ENCODE measurements at regions not wholly inside any gene's neighbourhood (a gene's known extent, or its start where the extent isn't known, plus 50 kb on each side); places are given as distances from the start of the nearest gene placed in this dataset.
"Not testable (repeated sequence)": the region's sequence is repeated elsewhere in the genome, so short reads cannot be mapped to it uniquely, and the experiment has no call there.

DNA sequence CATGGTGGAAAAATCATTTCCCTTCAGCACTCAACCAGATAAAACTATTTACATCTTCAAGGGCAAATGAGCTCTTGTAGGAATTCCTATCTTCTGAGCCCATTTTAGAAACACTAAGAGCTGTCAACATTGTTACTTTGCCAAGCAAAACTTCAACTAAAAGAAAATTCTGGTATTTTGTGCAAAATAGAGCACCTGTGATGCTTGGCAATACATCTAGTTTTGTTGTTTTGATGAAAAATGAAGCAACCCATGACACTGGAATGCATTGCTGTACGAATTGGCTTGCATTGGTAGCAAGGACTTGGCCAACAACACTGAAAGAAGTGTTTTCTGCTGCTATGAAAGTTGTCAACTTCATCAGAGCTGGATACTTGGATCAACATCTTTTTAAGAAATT, 194.4 kb downstream of the COX18 start:
- no peak for DNase-seq

DNA sequence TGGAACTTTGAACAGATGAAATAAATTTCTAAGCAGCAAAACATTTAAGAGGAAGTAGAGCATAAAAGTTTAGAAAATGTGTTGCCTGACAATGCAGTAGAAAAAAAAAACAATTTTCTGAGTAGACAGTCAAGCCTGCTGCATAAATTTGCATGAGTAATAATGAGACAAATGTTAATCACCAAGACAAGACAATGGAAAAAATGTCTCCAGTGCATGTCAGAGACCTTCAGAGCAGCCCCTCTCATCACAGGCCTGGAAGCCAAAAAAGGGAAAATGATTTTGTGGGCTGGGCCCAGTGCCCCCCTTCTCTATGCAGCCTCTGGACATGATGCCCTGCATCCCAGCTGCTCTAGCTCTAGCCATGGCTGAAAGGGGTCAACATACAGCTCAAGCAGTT, 204.6 kb downstream of the COX18 start:
- no peak for DNase-seq

DNA sequence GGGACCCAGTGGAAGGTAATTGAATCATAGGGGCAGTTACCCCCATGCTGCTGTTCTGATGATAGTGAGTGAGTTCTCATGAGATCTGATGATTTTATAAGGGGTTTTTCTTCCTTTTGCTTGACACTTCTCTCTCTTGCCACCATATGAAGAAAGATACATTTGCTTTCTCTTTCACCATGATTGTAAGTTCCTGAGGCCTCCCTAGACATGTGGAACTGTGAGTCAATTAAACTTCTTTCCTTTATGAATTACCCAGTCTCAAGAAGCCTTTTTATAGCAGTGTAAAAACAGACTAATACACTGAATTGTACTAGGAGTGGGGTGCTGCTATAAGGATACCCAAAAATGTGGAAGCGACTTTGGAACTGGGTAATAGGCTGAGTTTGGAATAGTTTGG, 205.2 kb downstream of the COX18 start:
- not testable (repeated sequence) for DNase-seq

DNA sequence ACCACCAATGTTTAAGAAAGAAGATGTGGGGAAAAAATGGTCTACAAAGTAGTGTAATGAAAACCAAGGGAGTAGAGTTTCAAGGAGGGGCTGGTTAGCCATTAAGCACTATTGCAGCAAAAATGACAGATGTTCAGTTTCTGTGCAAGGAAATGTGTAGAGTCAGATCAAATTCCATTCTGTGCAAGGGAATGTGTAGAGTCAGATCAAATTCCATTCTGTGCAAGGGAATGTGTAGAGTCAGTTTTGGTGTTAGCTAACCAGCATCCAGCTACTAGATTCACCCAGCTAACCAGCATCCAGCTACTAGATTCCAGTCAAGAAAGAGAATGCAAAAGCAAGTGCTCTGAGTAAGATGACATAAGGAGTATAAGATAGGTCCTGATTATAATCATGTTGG, 208.8 kb downstream of the COX18 start:
- DNase-seq, result peak; percentile 51

DNA sequence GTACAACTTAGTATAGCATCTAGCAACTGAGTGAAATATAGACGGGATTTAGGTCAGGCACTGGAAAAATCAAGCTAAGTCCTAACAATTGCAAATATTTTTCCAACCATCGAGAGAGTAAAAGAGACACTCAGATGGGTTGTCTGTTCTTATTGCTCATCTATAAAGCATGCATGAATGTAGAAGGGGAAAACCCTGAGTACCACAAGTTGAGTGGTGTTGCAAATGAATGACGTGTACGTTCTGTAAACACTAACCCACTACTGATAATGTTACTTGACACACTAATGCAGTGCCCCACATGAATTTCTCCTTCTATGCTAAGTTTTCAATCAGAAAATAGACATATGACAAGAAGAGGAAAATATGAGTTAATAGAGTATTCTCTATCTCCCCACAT, 211.2 kb downstream of the COX18 start:
- peak; percentile 92 for DNase-seq

DNA sequence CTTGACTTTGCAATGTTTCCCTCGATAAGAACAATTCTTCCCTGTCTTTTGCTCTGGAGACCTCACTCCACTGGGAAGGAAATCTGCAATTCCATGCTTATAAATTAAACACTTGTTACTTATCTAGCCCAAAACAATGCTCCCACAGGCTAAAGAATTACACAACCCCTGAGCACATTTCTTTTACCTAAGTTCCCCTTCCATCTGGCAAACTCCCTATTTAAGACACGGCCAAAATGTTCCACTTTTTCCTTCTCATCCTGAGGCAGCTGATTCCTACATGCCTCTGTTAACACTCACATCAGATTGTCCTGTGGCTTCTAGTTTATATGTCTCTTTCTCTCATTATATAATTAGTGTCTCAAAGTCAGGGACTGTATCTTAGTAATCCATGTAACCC, 211.7 kb downstream of the COX18 start:
- peak; percentile 30 for DNase-seq

DNA sequence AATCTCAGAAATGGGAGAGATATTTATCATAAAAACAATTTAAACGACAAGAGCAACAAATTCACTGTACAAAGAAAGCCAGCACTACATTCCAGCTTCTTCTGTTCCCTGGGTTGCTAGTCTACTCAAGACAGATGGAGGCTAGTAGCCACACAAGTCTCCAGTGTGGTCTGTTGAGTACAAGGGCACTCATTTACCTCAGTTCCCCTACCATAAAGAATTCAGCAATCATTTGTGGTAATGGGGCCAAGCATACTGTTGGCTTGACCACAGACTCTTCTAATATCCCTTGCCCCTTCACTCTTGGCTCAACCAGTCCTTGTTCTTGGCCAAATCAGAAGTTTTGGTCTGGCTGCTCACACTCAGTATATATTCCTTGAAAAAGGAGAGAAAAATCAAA, 212.3 kb downstream of the COX18 start:
- DNase-seq, result no peak

DNA sequence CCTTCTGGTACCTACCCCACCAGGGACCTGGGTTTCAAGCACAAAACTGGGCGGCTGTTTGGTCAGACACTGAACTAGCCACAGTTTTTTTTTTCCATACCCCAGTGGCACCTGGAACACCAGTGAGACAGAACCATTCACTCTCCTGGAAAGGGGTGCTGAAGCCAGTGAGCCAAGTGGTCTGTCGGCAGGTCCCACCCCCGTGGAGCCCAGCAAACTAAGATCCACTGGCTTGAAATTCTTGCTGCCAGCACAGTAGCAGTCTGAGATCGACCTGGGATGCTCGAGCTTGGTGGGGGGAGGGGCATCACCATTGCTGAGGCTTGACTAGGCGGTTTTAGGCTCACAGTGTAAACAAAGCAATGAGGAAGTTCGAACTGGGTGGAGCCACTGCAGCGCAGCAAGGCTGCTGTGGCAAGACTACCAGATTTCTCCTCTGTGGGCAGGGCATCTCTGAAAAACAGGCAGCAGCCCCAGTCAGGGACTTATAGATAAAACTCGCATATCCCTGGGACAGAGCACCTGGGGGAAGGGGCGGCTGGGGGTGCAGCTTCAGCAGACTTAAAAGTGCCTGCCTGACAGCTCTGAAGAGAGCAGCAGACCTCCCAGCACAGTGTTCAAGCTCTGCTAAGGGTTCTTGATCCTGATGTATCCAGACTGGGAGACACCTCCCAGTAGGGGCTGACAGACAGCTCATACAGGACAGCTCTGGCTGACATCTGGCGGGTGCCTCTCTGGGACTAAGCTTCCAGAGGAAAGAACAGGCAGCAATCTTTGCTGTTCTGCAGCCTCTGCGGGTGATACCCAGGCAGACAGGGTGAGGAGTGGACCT, 223.0 kb downstream of the COX18 start:
- DNase-seq, result peak; percentile 60

DNA sequence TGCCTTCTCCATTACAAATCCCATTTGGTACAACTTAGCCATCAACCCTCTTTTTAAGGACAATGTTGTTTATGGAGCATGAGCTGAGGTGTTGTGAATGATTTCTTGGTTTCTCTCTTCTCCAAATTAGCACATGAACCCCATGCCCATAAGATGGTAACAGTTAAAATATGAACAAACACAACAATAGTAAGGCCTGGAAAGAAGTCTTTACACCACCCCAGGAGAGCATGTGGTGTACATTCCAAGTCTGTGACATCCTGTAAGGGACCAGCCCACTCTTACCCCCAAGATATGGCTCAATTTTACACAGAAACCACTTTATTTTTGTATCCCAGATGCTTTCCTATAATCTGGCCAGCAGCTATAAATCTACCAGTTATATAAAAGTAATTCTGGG, 226.1 kb downstream of the COX18 start:
- peak; percentile 55 for DNase-seq

DNA sequence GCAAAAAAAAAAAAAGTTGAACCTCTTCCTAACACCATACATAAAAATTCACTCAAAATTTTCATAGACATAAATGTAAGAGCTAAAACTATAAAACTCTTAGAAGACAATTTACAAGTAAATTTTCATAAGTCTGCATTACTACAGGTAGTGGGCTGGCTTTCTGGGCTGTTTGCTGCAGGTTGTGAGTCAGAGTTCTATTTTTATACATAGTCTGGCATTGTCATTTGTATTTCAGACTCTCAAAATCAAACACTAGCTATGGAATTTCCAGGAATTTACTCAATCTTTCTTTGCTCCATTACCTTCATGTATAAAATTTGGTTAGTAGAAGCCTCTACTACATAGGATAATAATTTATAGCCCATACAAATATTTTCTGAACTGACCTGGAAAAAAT, 227.2 kb downstream of the COX18 start:
- DNase-seq, result no peak

DNA sequence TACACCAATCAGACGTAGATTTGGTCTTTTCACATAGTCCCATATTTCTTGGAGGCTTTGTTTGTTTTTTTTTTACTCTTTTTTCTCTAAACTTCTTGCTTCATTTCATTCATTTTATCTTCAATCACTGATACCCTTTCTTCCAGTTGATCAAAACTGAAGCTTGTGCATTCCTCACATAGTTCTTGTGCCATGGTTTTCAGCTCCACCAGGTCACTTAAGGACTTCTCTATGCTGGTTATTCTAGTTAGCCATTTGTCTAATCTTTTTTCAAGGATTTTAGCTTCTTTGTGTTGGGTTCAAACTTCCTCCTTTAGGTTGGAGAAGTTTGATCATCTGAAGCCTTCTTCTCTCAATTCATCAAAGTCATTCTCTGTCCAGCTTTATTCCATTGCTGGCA, 229.3 kb downstream of the COX18 start:
- DNase-seq, result not testable (repeated sequence)

DNA sequence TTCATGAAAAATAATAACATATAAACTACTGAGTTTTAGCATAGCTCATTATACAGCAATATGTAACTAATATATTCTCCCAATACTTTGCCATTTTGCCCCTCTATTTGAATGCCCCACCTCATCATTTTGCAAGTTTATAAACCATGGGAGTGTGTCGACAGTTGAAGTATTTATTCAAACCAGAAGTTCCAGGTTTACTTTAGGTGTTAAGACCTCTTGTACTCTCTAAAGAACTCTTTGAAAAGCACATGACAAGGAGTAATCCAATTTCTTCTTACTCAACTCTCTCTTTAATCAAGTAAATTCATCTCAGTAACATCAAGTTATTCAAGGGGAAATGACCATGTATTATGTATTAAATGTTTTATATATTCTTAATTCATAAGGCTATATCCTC, 240.7 kb downstream of the COX18 start:
- DNase-seq, result no peak

DNA sequence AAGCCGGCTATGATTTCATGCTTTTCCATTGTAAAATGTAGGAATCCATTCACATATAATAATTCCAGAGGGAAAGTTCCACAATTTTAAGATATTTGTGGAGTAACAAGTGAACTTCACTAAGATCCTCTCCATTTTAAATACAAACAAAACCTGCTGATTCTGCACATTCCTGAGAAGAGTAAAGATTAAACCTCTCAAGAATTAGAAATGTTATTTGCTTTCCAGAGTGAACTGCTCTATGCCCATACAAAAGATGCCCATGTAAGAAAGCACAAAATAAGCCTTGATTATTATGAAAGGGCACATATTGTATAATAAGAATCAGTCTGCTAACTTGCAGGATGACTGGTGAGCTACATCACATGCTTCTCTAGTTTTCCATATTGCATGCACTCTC, 241.5 kb downstream of the COX18 start:
- no peak for DNase-seq

DNA sequence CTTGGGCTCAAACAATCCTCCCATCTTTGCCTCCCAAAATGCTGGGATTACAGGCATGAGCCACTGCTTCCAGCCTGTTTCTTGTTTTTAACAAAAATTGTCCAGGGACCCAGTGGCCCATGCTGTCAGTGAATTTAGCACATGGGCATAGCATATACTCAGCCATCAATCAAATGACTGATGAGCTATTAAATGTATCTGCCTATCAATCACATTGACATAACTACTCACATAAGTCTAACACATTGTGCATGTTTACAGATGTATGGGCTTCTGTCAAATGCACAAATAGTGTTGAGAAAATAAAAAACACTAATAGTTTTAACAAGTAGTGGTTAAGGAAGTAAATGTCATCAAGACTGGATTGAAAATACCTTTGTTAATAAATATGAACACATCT, 249.4 kb downstream of the COX18 start:
- no peak for DNase-seq

DNA sequence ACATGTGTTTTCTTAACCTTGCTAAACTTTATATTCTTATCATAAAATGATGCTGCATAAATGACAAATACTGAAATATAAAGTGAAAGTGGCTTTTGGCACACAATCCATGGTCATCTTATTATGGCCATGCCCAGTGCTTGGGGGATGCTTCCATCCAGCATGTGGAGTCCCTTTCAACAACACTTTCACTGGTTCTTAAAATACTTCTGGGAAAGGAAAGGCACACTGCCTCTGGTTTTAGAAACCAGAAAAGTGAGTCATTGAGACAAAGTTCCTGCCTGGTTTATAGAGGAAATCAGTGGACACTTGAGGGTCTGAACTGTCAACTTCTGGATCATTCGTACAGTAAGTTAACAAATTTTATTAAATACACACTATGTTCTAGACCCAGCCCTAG, 248.0 kb upstream of the ADAMTS3 start:
- DNase-seq, result peak; percentile 68

DNA sequence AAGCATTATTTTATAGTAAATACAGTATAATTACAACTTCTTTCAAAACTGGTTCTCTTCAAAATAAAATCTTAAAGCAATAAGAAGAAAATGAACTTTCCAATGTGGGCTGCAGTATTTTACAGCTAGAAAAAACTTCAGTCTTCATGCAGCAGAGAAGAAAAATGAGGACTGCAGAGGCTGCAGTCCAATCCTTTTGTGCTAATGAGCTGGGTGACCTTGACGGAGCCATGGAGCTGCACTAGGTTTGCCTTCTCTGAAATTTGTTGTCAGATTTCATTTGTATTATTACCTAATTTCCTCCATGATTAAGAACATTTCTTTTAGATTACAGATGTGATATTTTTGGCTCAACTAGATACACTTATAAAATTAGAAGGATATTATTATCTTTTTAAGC, 245.2 kb upstream of the ADAMTS3 start:
- no peak for DNase-seq

DNA sequence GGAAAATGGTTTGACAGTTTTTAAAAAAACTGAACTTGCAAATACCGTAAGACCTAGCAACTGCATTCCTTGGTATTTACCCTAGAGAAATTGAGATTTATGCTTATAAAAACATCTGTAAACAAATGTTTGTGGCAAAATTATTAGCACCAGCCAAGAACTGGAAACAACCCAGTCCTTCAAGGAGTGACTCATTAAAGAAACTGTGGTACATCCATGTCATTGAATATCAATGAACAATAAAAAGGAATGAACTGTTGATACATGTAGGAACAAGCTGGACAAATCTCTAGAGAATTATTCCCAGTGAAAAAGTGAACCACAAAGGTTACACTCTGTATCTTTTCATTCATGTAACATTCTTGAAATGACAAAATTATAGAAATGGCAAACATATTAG, 240.2 kb upstream of the ADAMTS3 start:
- peak; percentile 32 for DNase-seq

DNA sequence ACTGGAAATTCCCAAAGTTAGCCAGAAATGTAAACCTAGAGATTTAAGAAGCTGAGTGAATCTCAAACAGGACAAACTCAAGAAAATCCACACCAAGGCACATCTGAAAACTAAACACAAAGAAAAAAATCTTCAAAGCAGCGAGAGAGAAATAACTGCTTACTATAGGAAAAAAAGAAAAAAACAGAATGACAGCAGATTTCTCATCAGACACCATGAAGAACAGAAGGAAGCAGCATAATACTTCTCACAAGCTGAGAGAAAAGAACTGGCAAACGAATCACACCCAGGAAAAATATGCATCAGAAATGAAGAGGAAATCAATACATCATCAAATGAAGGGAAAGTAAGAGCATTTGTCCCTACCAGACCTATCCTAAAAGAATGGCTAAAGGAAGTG, 236.3 kb upstream of the ADAMTS3 start:
- DNase-seq, result no peak

DNA sequence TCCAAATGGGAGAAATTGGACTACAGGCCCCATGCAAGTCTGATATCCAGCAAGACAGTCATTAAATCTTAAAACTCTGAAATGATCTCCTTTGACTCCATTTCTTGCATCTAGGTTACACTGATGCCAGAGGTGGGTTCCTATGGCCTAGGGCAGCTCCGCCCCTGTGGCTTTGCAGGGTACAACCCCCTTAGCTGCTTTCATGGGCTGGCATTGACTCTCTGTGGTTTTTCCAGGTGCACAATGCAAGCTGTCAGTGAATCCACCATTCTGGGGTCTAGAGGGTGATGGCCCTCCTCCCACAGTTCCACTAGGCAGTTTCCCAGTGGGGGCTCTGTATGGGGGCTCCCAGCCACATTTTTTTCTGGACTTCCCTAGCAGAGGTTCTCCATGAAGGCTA, 228.5 kb upstream of the ADAMTS3 start:
- DNase-seq, result no peak

DNA sequence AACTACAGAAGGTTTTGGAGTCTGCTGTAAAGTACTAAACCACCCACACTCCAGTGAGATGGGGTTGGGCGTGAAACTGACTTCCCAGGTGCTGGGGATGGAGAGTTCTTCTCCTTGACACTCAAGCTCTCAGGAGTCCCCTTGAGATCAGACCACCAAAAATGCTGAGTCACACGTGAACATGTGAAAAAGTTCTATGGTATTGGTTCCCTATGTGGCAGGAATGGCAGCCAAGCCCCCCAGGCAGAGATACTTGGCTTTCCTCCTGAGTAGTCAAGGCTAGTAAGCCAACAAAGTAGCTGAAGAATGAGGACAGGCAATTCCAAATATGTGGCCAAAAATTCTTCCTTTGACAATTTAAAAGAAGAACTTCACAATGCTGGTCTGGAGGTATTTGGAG, 222.0 kb upstream of the ADAMTS3 start:
- DNase-seq, result peak; percentile 40

DNA sequence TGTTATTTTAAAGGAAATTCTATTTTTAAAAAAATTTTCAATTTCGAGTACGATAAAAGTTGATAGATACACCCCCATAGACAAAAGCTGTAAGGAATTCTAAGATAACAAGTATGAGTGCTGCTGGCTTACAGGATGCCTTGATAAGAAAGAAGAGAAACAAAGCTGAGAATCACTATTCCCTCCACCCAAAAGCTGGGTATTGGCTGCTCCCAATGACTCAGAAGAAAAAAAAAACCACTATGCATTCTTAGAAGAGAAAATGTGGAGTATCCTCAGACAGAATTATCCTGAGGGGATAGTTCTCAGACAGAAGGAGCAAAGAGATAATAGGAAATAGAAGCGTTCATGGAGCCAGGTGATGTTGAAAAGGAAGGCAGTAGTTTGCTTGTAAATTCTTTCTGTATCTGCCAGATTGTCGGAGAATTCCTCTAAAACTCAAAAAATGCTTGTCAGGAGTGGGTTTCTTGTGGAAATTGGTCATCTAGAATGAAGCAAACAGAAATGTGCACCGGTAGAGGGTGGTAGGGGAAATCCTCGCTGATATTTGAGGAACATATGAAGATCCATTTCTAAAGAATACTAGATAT, 217.5 kb upstream of the ADAMTS3 start:
- peak; percentile 16 for DNase-seq

DNA sequence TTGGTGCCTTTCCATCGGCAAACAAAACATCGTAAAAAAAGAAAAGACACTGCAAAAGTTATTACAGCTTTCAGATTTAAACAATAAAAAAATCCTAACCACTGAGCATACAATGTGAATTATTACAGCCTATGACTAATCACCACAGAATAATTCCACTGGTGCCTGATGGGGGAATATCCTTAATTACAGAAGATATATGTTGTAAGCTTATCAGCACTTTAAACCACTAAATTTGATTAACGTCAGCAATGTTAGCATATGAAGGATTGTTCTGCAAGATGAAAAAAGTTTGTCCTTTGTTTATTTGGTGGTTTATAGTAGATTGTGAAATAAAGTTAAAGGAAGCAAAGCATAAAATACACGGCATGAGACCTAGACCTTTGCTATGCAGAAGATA, 210.2 kb upstream of the ADAMTS3 start:
- peak; percentile 72 for DNase-seq

DNA sequence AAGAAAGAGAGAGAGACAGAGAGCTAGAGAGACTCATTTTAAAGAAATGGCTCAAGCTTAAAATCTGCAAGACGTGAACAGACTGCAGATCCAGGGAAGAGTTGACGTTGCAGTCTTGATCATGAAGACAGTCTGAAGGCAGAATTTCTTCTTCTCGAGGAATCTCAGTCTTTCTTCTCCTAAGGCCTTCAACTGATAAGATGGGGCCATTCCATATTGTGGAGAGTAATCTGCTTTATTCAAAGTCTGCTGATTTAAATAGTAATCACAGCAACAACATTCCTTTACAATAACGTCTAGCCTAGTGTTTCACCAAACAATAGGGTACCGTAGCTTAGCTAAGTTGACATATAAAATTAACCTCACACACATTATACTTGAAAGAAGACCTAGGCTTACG, 208.4 kb upstream of the ADAMTS3 start:
- no peak for DNase-seq

DNA sequence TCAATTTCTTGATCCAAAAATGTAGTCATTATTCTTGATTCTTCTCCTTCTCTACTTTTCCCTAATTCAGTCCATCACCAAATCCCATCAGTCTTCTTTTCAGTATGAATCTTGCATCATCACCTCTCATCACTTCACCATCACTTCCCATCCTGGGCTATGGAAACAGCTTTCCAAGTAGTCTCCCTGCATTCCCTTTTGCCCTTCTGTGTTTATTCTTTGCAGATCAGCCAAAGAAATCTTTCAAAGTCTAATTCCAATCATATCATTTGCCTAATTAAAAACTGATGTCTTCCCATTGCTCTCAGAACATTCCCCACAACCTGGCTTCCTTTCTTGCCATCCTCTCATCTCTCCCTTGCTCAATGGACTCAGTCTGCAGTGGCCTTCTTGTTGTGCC, 201.7 kb upstream of the ADAMTS3 start:
- DNase-seq, result peak; percentile 40

DNA sequence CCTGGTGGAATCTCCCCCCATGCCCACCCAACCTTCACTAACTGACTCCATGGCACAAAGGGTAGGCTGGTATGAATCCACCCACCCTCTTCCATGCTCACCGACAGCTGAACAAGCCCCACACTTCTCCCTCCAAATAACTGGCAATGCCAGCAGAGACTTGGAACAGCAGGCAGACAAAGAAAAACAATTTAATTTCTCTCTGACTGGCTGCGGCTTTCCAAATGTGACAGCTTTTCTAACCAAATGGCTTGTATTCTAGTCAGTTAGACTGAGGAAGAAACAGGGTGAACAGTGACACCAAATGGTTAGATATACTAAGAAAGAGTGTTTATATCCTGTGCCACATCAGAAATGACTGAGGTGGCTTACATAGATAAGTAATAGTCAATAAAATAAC, 199.3 kb upstream of the ADAMTS3 start:
- DNase-seq, result peak; percentile 33

Measured in EL (cell line).